ENCODE measurements at regions not wholly inside any gene's neighbourhood (a gene's known extent, or its start where the extent isn't known, plus 50 kb on each side); places are given as distances from the start of the nearest gene placed in this dataset.

GRCh38 chr2:43055086-43055912 lies 171.1 kb downstream of the ZFP36L2 start:
- no peak for DNase-seq (ENCODE audit: low spot score)

GRCh38 chr2:43054367-43054766 lies 172.0 kb downstream of the ZFP36L2 start:
- no peak for DNase-seq (ENCODE audit: low spot score)

- no peak for DNase-seq (ENCODE audit: low spot score)
Observed at GRCh38 chr2:43052944-43053306, 173.5 kb downstream of the ZFP36L2 start.

- no peak for DNase-seq (ENCODE audit: low spot score)
Observed at GRCh38 chr2:43052204-43052943, 174.0 kb downstream of the ZFP36L2 start.

GRCh38 chr2:43051338-43051737 lies 175.1 kb downstream of the ZFP36L2 start:
- DNase-seq (ENCODE audit: low spot score), result no peak

- DNase-seq (ENCODE audit: low spot score), result no peak
Observed at GRCh38 chr2:43050866-43051265, 175.5 kb downstream of the ZFP36L2 start.

GRCh38 chr2:43049836-43050801 lies 176.3 kb downstream of the ZFP36L2 start:
- peak; percentile 14 for DNase-seq (ENCODE audit: low spot score)

GRCh38 chr2:43047187-43047780 lies 179.1 kb downstream of the ZFP36L2 start:
- DNase-seq (ENCODE audit: low spot score), result peak; percentile 26

GRCh38 chr2:43045866-43046265 lies 180.5 kb downstream of the ZFP36L2 start:
- DNase-seq (ENCODE audit: low spot score), result no peak

- no peak for DNase-seq (ENCODE audit: low spot score)
Observed at GRCh38 chr2:43044093-43044681, 182.2 kb downstream of the ZFP36L2 start.

- no peak for DNase-seq (ENCODE audit: low spot score)
Observed at GRCh38 chr2:43043553-43043870, 182.9 kb downstream of the ZFP36L2 start.

- DNase-seq (ENCODE audit: low spot score), result no peak
Observed at GRCh38 chr2:43041661-43042360, 184.6 kb downstream of the ZFP36L2 start.

GRCh38 chr2:43041173-43041591 lies 185.2 kb downstream of the ZFP36L2 start:
- no peak for DNase-seq (ENCODE audit: low spot score)

- DNase-seq (ENCODE audit: low spot score), result peak; percentile 22
Observed at GRCh38 chr2:43040084-43040854, 186.1 kb downstream of the ZFP36L2 start.

GRCh38 chr2:43039376-43040080 lies 186.9 kb downstream of the ZFP36L2 start:
- DNase-seq (ENCODE audit: low spot score), result no peak

GRCh38 chr2:43038696-43039094 lies 187.7 kb downstream of the ZFP36L2 start:
- DNase-seq (ENCODE audit: low spot score), result no peak

GRCh38 chr2:43038034-43038695 lies 188.2 kb downstream of the ZFP36L2 start:
- DNase-seq (ENCODE audit: low spot score), result no peak

- DNase-seq (ENCODE audit: low spot score), result no peak
Observed at GRCh38 chr2:43035922-43036321, 190.5 kb downstream of the ZFP36L2 start.

- DNase-seq (ENCODE audit: low spot score), result no peak
Observed at GRCh38 chr2:43034921-43035320, 191.5 kb downstream of the ZFP36L2 start.
